Fibroblast of pulmonary artery (primary cell): ENCODE measurements at regions not wholly inside any gene's neighbourhood (a gene's known extent, or its start where the extent isn't known, plus 50 kb on each side); places are given as distances from the start of the nearest gene placed in this dataset.

Experiments
- DNase-seq: peaks from one replicate; pipeline ENCODE4 v3.0.0-alpha.2; 2010; ENCODE audit warnings: low read depth
- H3K4me3 ChIP-seq: replicated peaks from 2 replicates; pipeline ENCODE4 v1.5.1; 2011; ENCODE audit warnings: low read depth, mild to moderate bottlenecking, control low read depth, low read length, moderate library complexity
- CTCF ChIP-seq: IDR thresholded peaks from 2 replicates; pipeline ENCODE4 v1.5.1; 2011; ENCODE audit warnings: mild to moderate bottlenecking, control low read depth, low read length, inconsistent platforms; ENCODE audit errors: missing control alignments

GRCh38 chr15:37764733-37765191 lies 169.7 kb upstream of the TMCO5A start:
- H3K4me3 ChIP-seq, result no peak overlapping the region
- peak; percentile 78 for TF ChIP-seq CTCF
- peak; percentile 83 for DNase-seq

GRCh38 chr15:37765786-37766185 lies 168.7 kb upstream of the TMCO5A start:
- DNase-seq, result peak; percentile 22
- TF ChIP-seq CTCF, result no peak
- no peak overlapping the region for H3K4me3 ChIP-seq

GRCh38 chr15:37767841-37768455 lies 166.5 kb upstream of the TMCO5A start:
- TF ChIP-seq CTCF, result no peak
- peak; percentile 8 for DNase-seq

GRCh38 chr15:37771465-37771864 lies 163.0 kb upstream of the TMCO5A start:
- H3K4me3 ChIP-seq, result no peak overlapping the region
- TF ChIP-seq CTCF, result no peak
- DNase-seq, result peak; percentile 77

More at GRCh38 chr15:37767841-37768455, 166.5 kb upstream of the TMCO5A start:
- H3K4me3 ChIP-seq, result no peak overlapping the region

- DNase-seq, result peak; percentile 85
- H3K4me3 ChIP-seq, result no peak overlapping the region
- no peak for TF ChIP-seq CTCF
These were observed 161.2 kb upstream of the TMCO5A start for GRCh38 chr15:37773111-37773860.

GRCh38 chr15:37774961-37775360 lies 159.5 kb upstream of the TMCO5A start:
- DNase-seq, result no peak
- H3K4me3 ChIP-seq, result no peak overlapping the region
- TF ChIP-seq CTCF, result no peak
